Activated B cell treated with CpG ODN at 0.5 μM for 24 hours (primary cell): ENCODE measurements at regions not wholly inside any gene's neighbourhood (a gene's known extent, or its start where the extent isn't known, plus 50 kb on each side); places are given as distances from the start of the nearest gene placed in this dataset.
"Not testable (repeated sequence)": the region's sequence is repeated elsewhere in the genome, so short reads cannot be mapped to it uniquely, and the experiment has no call there.

Source experiments
- ATAC-seq: fragments of 200-7000 bp; cut with Tn5 transposase; one replicate; pipeline ENCODE4 v1.10.0; 2021; ENCODE audit warnings: low read depth, mild to moderate bottlenecking, moderate library complexity
- CTCF ChIA-PET: fragments of 350-600 bp; sonication (Branson Sonifier 250); formaldehyde crosslinking; loops from one replicate; lab custom pipeline; 2021; ENCODE audit warnings: antibody characterized with exemption; lab: Charles Lee
- POLR2A ChIA-PET: fragments of 350-600 bp; sonication (Branson Sonifier 250); formaldehyde crosslinking; loops from one replicate; lab custom pipeline; 2021; ENCODE audit warnings: antibody characterized with exemption; lab: Charles Lee
- DNase-seq: peaks from one replicate; pipeline ENCODE4 v3.0.0; 2022
- H3K27ac Mint-ChIP-seq: one replicate; pipeline ENCODE4 v1.8.0; 2020; ENCODE audit warnings: mixed read lengths
- H3K27me3 Mint-ChIP-seq: one replicate; pipeline ENCODE4 v1.8.0; 2021; ENCODE audit warnings: mixed read lengths
- H3K36me3 Mint-ChIP-seq: one replicate; pipeline ENCODE4 v1.8.0; 2021; ENCODE audit warnings: low read depth, mixed read lengths
- H3K4me1 Mint-ChIP-seq: one replicate; pipeline ENCODE4 v1.8.0; 2021; ENCODE audit warnings: mixed read lengths
- H3K4me3 Mint-ChIP-seq: one replicate; pipeline ENCODE4 v1.8.0; 2020; ENCODE audit warnings: mild to moderate bottlenecking, mixed read lengths
- H3K9me3 Mint-ChIP-seq: one replicate; pipeline ENCODE4 v1.8.0; 2020; ENCODE audit warnings: mixed read lengths
- intact Hi-C: fragments of 100-400 bp; cut with micrococcal nuclease; formaldehyde crosslinking; loops from one replicate; pipeline ENCODE4 v1.15.1; 2024
- TF ChIP-seq, protein P1 (sequence below): fragments of 200-600 bp; IDR thresholded peaks from one replicate; pipeline ENCODE4 v1.8.0; 2022; ENCODE audit warnings: antibody characterized with exemption, mild to moderate bottlenecking

- no peak for DNase-seq
- intact Hi-C loops, result no loop called here
- Mint-ChIP-seq H3K9me3 (peaks cover 9% of the 10 kb centered on the region), H3K27me3 (peaks cover 10% of the 10 kb centered on the region), H3K4me3 (no peak overlapping the region), H3K4me1 (no peaks in the 10 kb centered on the region), H3K27ac (no peak overlapping the region), H3K36me3 (no peaks in the 10 kb centered on the region)
- TF ChIP-seq, protein P1, sequence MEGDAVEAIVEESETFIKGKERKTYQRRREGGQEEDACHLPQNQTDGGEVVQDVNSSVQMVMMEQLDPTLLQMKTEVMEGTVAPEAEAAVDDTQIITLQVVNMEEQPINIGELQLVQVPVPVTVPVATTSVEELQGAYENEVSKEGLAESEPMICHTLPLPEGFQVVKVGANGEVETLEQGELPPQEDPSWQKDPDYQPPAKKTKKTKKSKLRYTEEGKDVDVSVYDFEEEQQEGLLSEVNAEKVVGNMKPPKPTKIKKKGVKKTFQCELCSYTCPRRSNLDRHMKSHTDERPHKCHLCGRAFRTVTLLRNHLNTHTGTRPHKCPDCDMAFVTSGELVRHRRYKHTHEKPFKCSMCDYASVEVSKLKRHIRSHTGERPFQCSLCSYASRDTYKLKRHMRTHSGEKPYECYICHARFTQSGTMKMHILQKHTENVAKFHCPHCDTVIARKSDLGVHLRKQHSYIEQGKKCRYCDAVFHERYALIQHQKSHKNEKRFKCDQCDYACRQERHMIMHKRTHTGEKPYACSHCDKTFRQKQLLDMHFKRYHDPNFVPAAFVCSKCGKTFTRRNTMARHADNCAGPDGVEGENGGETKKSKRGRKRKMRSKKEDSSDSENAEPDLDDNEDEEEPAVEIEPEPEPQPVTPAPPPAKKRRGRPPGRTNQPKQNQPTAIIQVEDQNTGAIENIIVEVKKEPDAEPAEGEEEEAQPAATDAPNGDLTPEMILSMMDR, result no peak
- ChIA-PET POLR2A (no interaction called here), CTCF (no interaction called here)
- no peak for ATAC-seq
Measured at GRCh38 chr5:111615054-111615453, 102.7 kb upstream of the STARD4 start.

DNA sequence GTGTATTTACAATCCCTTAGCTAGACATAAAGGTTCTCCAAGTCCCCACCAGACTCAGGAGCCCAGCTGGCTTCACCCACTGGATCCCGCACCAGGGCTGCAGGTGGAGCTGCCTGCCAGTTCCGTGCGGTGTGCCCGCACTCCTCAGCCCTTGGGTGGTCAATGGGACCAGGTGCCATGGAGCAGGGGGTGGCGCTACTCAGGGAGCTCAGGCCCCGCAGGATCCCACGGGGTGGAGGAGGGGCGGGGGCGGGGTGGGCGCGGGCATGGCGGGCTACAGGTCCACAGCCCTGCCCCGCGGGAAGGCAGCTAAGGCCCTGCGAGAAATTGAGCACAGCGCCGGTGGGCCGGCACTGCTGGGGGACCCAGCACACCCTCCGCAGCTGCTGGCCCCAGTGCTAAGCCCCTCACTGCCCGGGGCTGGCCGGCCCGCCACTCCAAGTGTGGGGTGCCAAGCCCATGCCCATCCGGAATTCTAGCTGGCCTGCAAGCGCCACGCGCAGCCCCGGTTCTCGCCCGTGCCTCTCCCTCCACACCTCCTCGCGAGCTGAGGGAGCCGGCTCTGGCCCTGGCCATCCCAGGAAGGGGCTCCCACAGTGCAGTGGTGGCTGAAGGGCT lies 99.8 kb upstream of the STARD4 start:
- POLR2A ChIA-PET, H3K4me3 Mint-ChIP-seq, H3K9me3 Mint-ChIP-seq, ATAC-seq, intact Hi-C loops, CTCF ChIA-PET, DNase-seq, H3K27ac Mint-ChIP-seq, H3K36me3 Mint-ChIP-seq, H3K4me1 Mint-ChIP-seq: not testable (repeated sequence)
- peaks cover 11% of the 10 kb centered on the region for H3K27me3 Mint-ChIP-seq

DNA sequence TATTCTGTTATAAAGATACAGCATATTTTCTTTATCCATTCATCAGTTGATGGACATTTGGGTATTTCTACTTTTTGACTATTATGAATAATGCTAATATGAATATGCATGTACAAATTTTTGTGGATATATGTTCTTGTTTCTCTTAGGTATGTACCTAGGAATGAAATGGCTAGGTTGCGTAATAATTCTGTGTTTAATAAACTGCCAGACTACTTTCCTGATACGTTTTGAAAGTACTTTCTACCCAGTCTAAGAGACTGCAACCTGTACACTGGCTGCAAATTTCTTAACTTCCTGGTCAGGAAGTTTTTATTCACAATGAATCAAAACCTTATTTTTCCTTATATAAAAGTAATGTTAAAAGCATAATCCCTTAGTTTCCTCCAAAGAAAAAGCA lies 93.9 kb upstream of the STARD4 start:
- TF ChIP-seq, protein P1, result no peak
- no peaks in the 10 kb centered on the region for H3K36me3 Mint-ChIP-seq
- no peak overlapping the region for H3K27ac Mint-ChIP-seq
- H3K4me3 Mint-ChIP-seq, result no peak overlapping the region
- intact Hi-C loops, result no loop called here
- peaks cover 4% of the 10 kb centered on the region for H3K27me3 Mint-ChIP-seq
- peaks cover 7% of the 10 kb centered on the region for H3K9me3 Mint-ChIP-seq
- no peaks in the 10 kb centered on the region for H3K4me1 Mint-ChIP-seq
- ChIA-PET POLR2A (no interaction called here), CTCF (no interaction called here)
- DNase-seq (no peak), ATAC-seq (no peak)

GRCh38 chr5:111603446-111603827 lies 91.1 kb upstream of the STARD4 start:
- Mint-ChIP-seq H3K27me3 (no peaks in the 10 kb centered on the region), H3K4me3 (no peak overlapping the region), H3K27ac (no peak overlapping the region), H3K4me1 (no peaks in the 10 kb centered on the region), H3K36me3 (no peaks in the 10 kb centered on the region), H3K9me3 (no peaks in the 10 kb centered on the region)
- DNase-seq (no peak), ATAC-seq (no peak)
- intact Hi-C loops, result no loop called here
- ChIA-PET POLR2A (no interaction called here), CTCF (no interaction called here)
- TF ChIP-seq, protein P1, result no peak

DNA sequence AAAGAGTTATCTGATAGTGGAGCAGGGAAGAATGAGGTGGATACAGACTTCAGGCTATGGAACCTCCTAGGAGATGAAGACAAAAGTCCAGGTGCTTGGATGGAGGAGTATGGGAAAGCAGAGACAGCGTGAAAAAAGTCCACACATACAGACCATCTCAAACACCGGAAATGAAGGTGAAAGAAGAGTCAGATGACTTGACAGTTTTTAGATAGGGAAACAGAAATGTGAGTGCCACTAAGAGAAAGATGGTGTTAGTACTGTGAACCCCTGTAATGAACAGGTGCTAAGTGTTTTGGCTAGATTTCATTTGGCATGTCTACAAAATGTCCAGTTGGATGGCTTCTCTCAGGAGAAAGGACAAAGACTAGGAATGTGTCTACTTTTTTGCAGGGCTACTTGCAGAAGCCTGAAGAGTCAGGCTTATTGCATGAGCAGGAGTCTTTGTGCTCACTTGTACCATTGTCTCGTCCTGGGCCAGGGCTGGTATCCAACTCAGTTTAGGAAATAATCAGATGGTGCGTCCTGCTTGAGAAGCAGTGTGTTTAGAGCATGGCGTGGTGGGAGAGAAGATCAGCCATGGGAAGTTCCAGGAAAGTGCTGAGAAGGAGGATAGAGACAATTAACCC lies 90.6 kb upstream of the STARD4 start:
- POLR2A ChIA-PET, result no interaction called here
- intact Hi-C loops, result no loop called here

More for the DNA sequence above, 90.6 kb upstream of the STARD4 start:
- CTCF ChIA-PET, result no interaction called here
- DNase-seq (no peak), ATAC-seq (no peak)
- Mint-ChIP-seq H3K36me3 (no peaks in the 10 kb centered on the region), H3K27me3 (no peaks in the 10 kb centered on the region), H3K9me3 (no peaks in the 10 kb centered on the region), H3K4me3 (no peak overlapping the region), H3K27ac (no peak overlapping the region), H3K4me1 (no peaks in the 10 kb centered on the region)
- TF ChIP-seq, protein P1, result no peak
